WTC11 (cell line): ENCODE measurements at regions not wholly inside any gene's neighbourhood (a gene's known extent, or its start where the extent isn't known, plus 50 kb on each side); places are given as distances from the start of the nearest gene placed in this dataset.

ENCODE experiments used
- ATAC-seq: fragments of 200-7000 bp; cut with Tn5 transposase; 2 replicates; pipeline ENCODE4 v1.10.0; 2021; ENCODE audit warnings: mild to moderate bottlenecking, moderate library complexity
- CTCF ChIA-PET: fragments of 300-600 bp; sonication (Branson Sonifier 250); formaldehyde crosslinking; loops from one replicate; lab custom pipeline; 2021; ENCODE audit warnings: antibody characterized with exemption; lab: Charles Lee
- POLR2A ChIA-PET: fragments of 350-600 bp; sonication (Branson Sonifier 250); formaldehyde crosslinking; loops from one replicate; lab custom pipeline; 2021; ENCODE audit warnings: antibody characterized with exemption; lab: Charles Lee
- DNase-seq: peaks from one replicate; pipeline ENCODE4 v3.0.0; 2021; ENCODE audit warnings: low spot score
- H3K27ac Mint-ChIP-seq: 2 replicates; pipeline ENCODE4 v1.8.0; 2021; ENCODE audit warnings: mixed read lengths
- H3K27me3 Mint-ChIP-seq: 2 replicates; pipeline ENCODE4 v1.8.0; 2021; ENCODE audit warnings: low read depth, mild to moderate bottlenecking, moderate library complexity, mixed read lengths
- H3K36me3 Mint-ChIP-seq: 2 replicates; pipeline ENCODE4 v1.8.0; 2021; ENCODE audit warnings: mixed read lengths
- H3K4me1 Mint-ChIP-seq: 2 replicates; pipeline ENCODE4 v1.8.0; 2022; ENCODE audit warnings: mixed read lengths
- H3K4me3 Mint-ChIP-seq: 2 replicates; pipeline ENCODE4 v1.8.0; 2021; ENCODE audit warnings: mild to moderate bottlenecking, moderate library complexity, mixed read lengths
- H3K9me3 Mint-ChIP-seq: 2 replicates; pipeline ENCODE4 v1.8.0; 2021; ENCODE audit warnings: mixed read lengths
- ATF1 ChIP-seq: sonication (generic); formaldehyde crosslinking; IDR thresholded peaks from 2 replicates; pipeline ENCODE4 v1.8.1; 2023; ENCODE audit warnings: mild to moderate bottlenecking, moderate library complexity, missing genetic modification reagents
- ELF4 ChIP-seq: sonication (generic); formaldehyde crosslinking; IDR thresholded peaks from 2 replicates; pipeline ENCODE4 v1.8.1; 2022; ENCODE audit warnings: low read depth, mild to moderate bottlenecking, moderate library complexity, missing genetic modification reagents
- ETV6 ChIP-seq: sonication (generic); formaldehyde crosslinking; IDR thresholded peaks from 2 replicates; pipeline ENCODE4 v1.8.1; 2022; ENCODE audit warnings: mild to moderate bottlenecking, missing genetic modification reagents
- FOXJ3 ChIP-seq: sonication (generic); formaldehyde crosslinking; IDR thresholded peaks from 2 replicates; pipeline ENCODE4 v1.9.0; 2021; ENCODE audit warnings: missing genetic modification reagents, mild to moderate bottlenecking, borderline replicate concordance
- GABPB1 ChIP-seq: sonication (generic); formaldehyde crosslinking; IDR thresholded peaks from 2 replicates; pipeline ENCODE4 v1.8.1; 2023; ENCODE audit warnings: mild to moderate bottlenecking, missing genetic modification reagents
- HMGXB4 ChIP-seq: sonication (generic); formaldehyde crosslinking; IDR thresholded peaks from 2 replicates; pipeline ENCODE4 v1.8.1; 2023; ENCODE audit warnings: mild to moderate bottlenecking, moderate library complexity, missing genetic modification reagents
- IRF2 ChIP-seq: sonication (generic); formaldehyde crosslinking; IDR thresholded peaks from 2 replicates; pipeline ENCODE4 v1.8.0; 2022; ENCODE audit warnings: low read depth, missing genetic modification reagents, borderline replicate concordance
- JUN ChIP-seq: sonication (generic); formaldehyde crosslinking; IDR thresholded peaks from 2 replicates; pipeline ENCODE4 v1.8.0; 2023; ENCODE audit warnings: mild to moderate bottlenecking, missing genetic modification reagents
- MLX ChIP-seq: sonication (generic); formaldehyde crosslinking; IDR thresholded peaks from 2 replicates; pipeline ENCODE4 v1.8.1; 2023; ENCODE audit warnings: mild to moderate bottlenecking, missing genetic modification reagents, moderate library complexity
- NFE2L1 ChIP-seq: sonication (generic); formaldehyde crosslinking; IDR thresholded peaks from 2 replicates; pipeline ENCODE4 v1.8.1; 2023; ENCODE audit warnings: missing genetic modification reagents
- NR3C1 ChIP-seq: sonication (generic); formaldehyde crosslinking; conservative IDR thresholded peaks from 2 replicates; pipeline ENCODE4 v1.8.1; 2023; ENCODE audit warnings: low read depth, mild to moderate bottlenecking, missing genetic modification reagents
- RORB ChIP-seq: fragments of 250-450 bp; sonication (Bioruptor Pico); IDR thresholded peaks from 2 replicates; pipeline ENCODE4 v1.9.0; 2021; ENCODE audit warnings: mild to moderate bottlenecking
- SMAD3 ChIP-seq: sonication (generic); formaldehyde crosslinking; IDR thresholded peaks from 2 replicates; pipeline ENCODE4 v1.8.0; 2022; ENCODE audit warnings: missing genetic modification reagents, mild to moderate bottlenecking, borderline replicate concordance
- USF1 ChIP-seq: sonication (generic); formaldehyde crosslinking; IDR thresholded peaks from 2 replicates; pipeline ENCODE4 v1.8.0; 2022; ENCODE audit warnings: mild to moderate bottlenecking, missing genetic modification reagents
- ZMAT4 ChIP-seq: fragments of 250-450 bp; sonication (Bioruptor Pico); IDR thresholded peaks from 2 replicates; pipeline ENCODE4 v1.9.0; 2021; ENCODE audit warnings: mild to moderate bottlenecking
- ZNF263 ChIP-seq: sonication (generic); formaldehyde crosslinking; IDR thresholded peaks from 2 replicates; pipeline ENCODE4 v1.8.1; 2022; ENCODE audit warnings: low read depth, mild to moderate bottlenecking, moderate library complexity, missing genetic modification reagents
- ZNF281 ChIP-seq: sonication (generic); formaldehyde crosslinking; IDR thresholded peaks from 2 replicates; pipeline ENCODE4 v1.8.0; 2023; ENCODE audit warnings: mild to moderate bottlenecking, missing genetic modification reagents
- ZNF396 ChIP-seq: fragments of 250-450 bp; sonication (Bioruptor Pico); IDR thresholded peaks from 2 replicates; pipeline ENCODE4 v1.8.0; 2021; ENCODE audit warnings: mild to moderate bottlenecking, moderate library complexity, borderline replicate concordance
- ZNF671 ChIP-seq: fragments of 250-450 bp; sonication (Bioruptor Pico); IDR thresholded peaks from 2 replicates; pipeline ENCODE4 v1.8.0; 2021; ENCODE audit warnings: mild to moderate bottlenecking
- TF ChIP-seq, protein P1 (sequence below): sonication (generic); formaldehyde crosslinking; IDR thresholded peaks from 2 replicates; pipeline ENCODE4 v1.8.1; 2022; ENCODE audit warnings: low read depth, missing genetic modification reagents, borderline replicate concordance
- TF ChIP-seq, protein P2 (sequence below): sonication (generic); formaldehyde crosslinking; IDR thresholded peaks from 2 replicates; pipeline ENCODE4 v1.8.0; 2022; ENCODE audit warnings: mild to moderate bottlenecking, missing genetic modification reagents
- TF ChIP-seq, protein P3 (sequence below): sonication (generic); formaldehyde crosslinking; IDR thresholded peaks from 2 replicates; pipeline ENCODE4 v1.8.1; 2023; ENCODE audit warnings: mild to moderate bottlenecking, missing genetic modification reagents, moderate library complexity

GRCh38 chr12:93202688-93203087 is 175.0 kb upstream of the NUDT4 start:
- no peaks in the 10 kb centered on the region; the same call in 1 of the 2 replicates for H3K27me3 Mint-ChIP-seq
- H3K4me1 Mint-ChIP-seq = peaks cover 3% of the 10 kb centered on the region
- TF ChIP-seq USF1 (CRISPR knock-in tag) (no peak), JUN (CRISPR knock-in tag) (no peak), RORB (CRISPR knock-in tag) (no peak), ZMAT4 (no peak), GABPB1 (no peak), MLX (CRISPR knock-in tag) (no peak), ZNF396 (CRISPR knock-in tag) (no peak), ZNF263 (CRISPR knock-in tag) (no peak)
- TF ChIP-seq, protein P1, sequence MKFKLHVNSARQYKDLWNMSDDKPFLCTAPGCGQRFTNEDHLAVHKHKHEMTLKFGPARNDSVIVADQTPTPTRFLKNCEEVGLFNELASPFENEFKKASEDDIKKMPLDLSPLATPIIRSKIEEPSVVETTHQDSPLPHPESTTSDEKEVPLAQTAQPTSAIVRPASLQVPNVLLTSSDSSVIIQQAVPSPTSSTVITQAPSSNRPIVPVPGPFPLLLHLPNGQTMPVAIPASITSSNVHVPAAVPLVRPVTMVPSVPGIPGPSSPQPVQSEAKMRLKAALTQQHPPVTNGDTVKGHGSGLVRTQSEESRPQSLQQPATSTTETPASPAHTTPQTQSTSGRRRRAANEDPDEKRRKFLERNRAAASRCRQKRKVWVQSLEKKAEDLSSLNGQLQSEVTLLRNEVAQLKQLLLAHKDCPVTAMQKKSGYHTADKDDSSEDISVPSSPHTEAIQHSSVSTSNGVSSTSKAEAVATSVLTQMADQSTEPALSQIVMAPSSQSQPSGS = no peak
- no peak overlapping the region for H3K4me3 Mint-ChIP-seq
- no peaks in the 10 kb centered on the region for H3K36me3 Mint-ChIP-seq
- no peak for DNase-seq
- ChIA-PET POLR2A (no interaction called here), CTCF (no interaction called here)
- no peak overlapping the region for H3K27ac Mint-ChIP-seq
- H3K9me3 Mint-ChIP-seq = no peaks in the 10 kb centered on the region
- no peak for ATAC-seq

DNA sequence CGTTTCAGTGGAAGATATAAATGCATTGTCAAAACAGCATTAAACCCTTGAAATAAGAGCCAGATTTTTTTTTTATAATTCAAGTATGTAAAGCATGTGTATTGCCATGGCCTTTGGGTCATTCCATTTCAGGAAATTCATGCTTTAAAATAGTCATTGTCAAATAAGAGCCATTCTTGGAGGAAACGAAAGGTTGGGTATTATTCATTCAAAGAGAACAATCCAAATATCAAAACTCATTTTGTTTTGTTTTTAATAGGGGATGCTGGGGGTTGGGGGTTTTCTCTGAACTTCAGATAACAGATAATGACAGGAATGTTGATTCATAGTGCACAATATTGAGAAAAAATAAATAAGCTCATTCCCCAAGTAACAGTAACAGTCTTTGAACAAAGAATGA is 174.4 kb upstream of the NUDT4 start:
- Mint-ChIP-seq H3K4me3 (no peak overlapping the region), H3K36me3 (no peaks in the 10 kb centered on the region), H3K27me3 (no peaks in the 10 kb centered on the region; the same call in 1 of the 2 replicates), H3K27ac (no peak overlapping the region), H3K4me1 (peaks cover 3% of the 10 kb centered on the region), H3K9me3 (no peaks in the 10 kb centered on the region)
- DNase-seq (no peak), ATAC-seq (no peak)
- POLR2A ChIA-PET = no interaction called here
- CTCF ChIA-PET = no interaction called here
- TF ChIP-seq ZNF281 = no peak
- TF ChIP-seq HMGXB4 (CRISPR knock-in tag) = no peak
- TF ChIP-seq NR3C1 (CRISPR knock-in tag) = no peak
- TF ChIP-seq, protein P2, sequence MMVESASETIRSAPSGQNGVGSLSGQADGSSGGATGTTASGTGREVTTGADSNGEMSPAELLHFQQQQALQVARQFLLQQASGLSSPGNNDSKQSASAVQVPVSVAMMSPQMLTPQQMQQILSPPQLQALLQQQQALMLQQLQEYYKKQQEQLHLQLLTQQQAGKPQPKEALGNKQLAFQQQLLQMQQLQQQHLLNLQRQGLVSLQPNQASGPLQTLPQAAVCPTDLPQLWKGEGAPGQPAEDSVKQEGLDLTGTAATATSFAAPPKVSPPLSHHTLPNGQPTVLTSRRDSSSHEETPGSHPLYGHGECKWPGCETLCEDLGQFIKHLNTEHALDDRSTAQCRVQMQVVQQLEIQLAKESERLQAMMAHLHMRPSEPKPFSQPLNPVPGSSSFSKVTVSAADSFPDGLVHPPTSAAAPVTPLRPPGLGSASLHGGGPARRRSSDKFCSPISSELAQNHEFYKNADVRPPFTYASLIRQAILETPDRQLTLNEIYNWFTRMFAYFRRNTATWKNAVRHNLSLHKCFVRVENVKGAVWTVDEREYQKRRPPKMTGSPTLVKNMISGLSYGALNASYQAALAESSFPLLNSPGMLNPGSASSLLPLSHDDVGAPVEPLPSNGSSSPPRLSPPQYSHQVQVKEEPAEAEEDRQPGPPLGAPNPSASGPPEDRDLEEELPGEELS (CRISPR knock-in tag) = no peak
- TF ChIP-seq USF1 (CRISPR knock-in tag) = no peak
- TF ChIP-seq, protein P1 = no peak
- TF ChIP-seq NFE2L1 = no peak
- no peak for TF ChIP-seq ELF4 (CRISPR knock-in tag)
- TF ChIP-seq ATF1 = no peak
- TF ChIP-seq SMAD3 (CRISPR knock-in tag) = no peak
- TF ChIP-seq ETV6 (CRISPR knock-in tag) = no peak
- TF ChIP-seq, protein P3, sequence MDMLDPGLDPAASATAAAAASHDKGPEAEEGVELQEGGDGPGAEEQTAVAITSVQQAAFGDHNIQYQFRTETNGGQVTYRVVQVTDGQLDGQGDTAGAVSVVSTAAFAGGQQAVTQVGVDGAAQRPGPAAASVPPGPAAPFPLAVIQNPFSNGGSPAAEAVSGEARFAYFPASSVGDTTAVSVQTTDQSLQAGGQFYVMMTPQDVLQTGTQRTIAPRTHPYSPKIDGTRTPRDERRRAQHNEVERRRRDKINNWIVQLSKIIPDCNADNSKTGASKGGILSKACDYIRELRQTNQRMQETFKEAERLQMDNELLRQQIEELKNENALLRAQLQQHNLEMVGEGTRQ = no peak
- no peak for TF ChIP-seq IRF2 (CRISPR knock-in tag)
- TF ChIP-seq JUN (CRISPR knock-in tag) = no peak
- TF ChIP-seq FOXJ3 (CRISPR knock-in tag) = no peak
- TF ChIP-seq ZNF671 (CRISPR knock-in tag) = no peak
